ENCODE measurements at regions not wholly inside any gene's neighbourhood (a gene's known extent, or its start where the extent isn't known, plus 50 kb on each side); places are given as distances from the start of the nearest gene placed in this dataset.

- H3K27ac ChIP-seq (ENCODE audit: insufficient read depth, low read depth, low read length): no peak overlapping the region
- H3K9ac ChIP-seq (replicated peaks; ENCODE audit: extremely low read depth, insufficient read depth, low read length): no peak overlapping the region
- no peaks in the 10 kb centered on the region for H3K36me3 ChIP-seq (ENCODE audit: control insufficient read depth in 2 of 2, extremely low read depth in 1 of 2, insufficient read depth in 2 of 2, low read length in 2 of 2)
- FAIRE-seq (no peak), DNase-seq (ENCODE audit: low read depth, low spot score) (no peak)
- ChIA-PET POLR2A (no interaction called here), CTCF (interaction anchor here (0.8 to 3.2 kb wide), 5 partner anchors 13 to 1076 kb away, joined by 3 to 23 read pairs (median 5); partner anchors contain the start of gene MAFB)
- H4K20me1 ChIP-seq (replicated peaks; ENCODE audit: control insufficient read depth, extremely low read depth, insufficient read depth, low read length): no peaks in the 10 kb centered on the region
- TF ChIP-seq POLR2AphosphoS5 (IDR thresholded peaks at IDR 0.05; ENCODE audit: insufficient read depth, low read depth, low read length): no peak
- no peak for TF ChIP-seq GATA2 (IDR thresholded peaks at IDR 0.05; ENCODE audit: insufficient read depth, insufficient read length, low read depth, low read length)
- no peak for TF ChIP-seq FOS (IDR thresholded peaks at IDR 0.05; ENCODE audit: borderline replicate concordance, insufficient read depth, low read length)
- TF ChIP-seq JUN (IDR thresholded peaks at IDR 0.05; ENCODE audit: borderline replicate concordance, insufficient read depth, insufficient read length, low read depth): no peak
- TF ChIP-seq POLR2A (IDR thresholded peaks at IDR 0.05; ENCODE audit: low read depth, low read length): no peak
- no peak for TF ChIP-seq MYC (IDR thresholded peaks at IDR 0.05; ENCODE audit: low read depth, low read length)
- no peak for TF ChIP-seq MAX (IDR thresholded peaks at IDR 0.05; ENCODE audit: insufficient read depth, insufficient read length)
- no peak for TF ChIP-seq CTCF (IDR thresholded peaks at IDR 0.05; ENCODE audit: extremely low read depth in 1 of 2, insufficient read depth in 1 of 2, low read depth in 1 of 2, low read length in 2 of 2)
- TF ChIP-seq EZH2 (IDR thresholded peaks at IDR 0.05; ENCODE audit: borderline replicate concordance, low read depth, low read length, severe bottlenecking): no peak
- BruUV-seq (replicated peaks): no TSS peak
- no peaks in the 10 kb centered on the region for H3K9me1 ChIP-seq (replicated peaks; ENCODE audit: control insufficient read depth, extremely low read depth, insufficient read depth, low read length)
- H3K79me2 ChIP-seq (ENCODE audit: control insufficient read depth, insufficient read depth, low read length): no peaks in the 10 kb centered on the region
- no peak overlapping the region for H2AFZ ChIP-seq (ENCODE audit: low read depth, low read length)
- dilution Hi-C loops (cut with MboI; ENCODE audit: extremely low pct_ligation_motif_present, low sequenced_read_pairs) (no loop called here), intact Hi-C loops (cut with micrococcal nuclease) (loop anchor here (1.0 kb wide), 1 partner anchor 804 kb away; no protein-coding TSS in a partner anchor)
- H3K27me3 ChIP-seq (ENCODE audit: control insufficient read depth in 2 of 2, insufficient read depth in 2 of 2, low read length in 2 of 2): no peaks in the 10 kb centered on the region
- no peak overlapping the region for H3K4me3 ChIP-seq (replicated peaks in 1 of 3; ENCODE audit: insufficient read depth in 1 of 3, low read depth in 1 of 3, low read length in 3 of 3)
- H3K4me1 ChIP-seq (ENCODE audit: control insufficient read depth, extremely low read depth, insufficient read depth, low read length): no peaks in the 10 kb centered on the region
- H3K9me3 ChIP-seq (replicated peaks; ENCODE audit: control insufficient read depth, insufficient read depth, low read length): no peaks in the 10 kb centered on the region
- no peak overlapping the region for H3K4me2 ChIP-seq (ENCODE audit: insufficient read depth, low read length)
These were observed 802.3 kb downstream of the MAFB start for GRCh38 chr20:39886650-39887190.
